Activated T-cell treated with anti-CD3 and anti-CD28 coated beads, Interleukin-2, amount 50 U/mL, for 72 hours (primary cell): ENCODE measurements at regions not wholly inside any gene's neighbourhood (a gene's known extent, or its start where the extent isn't known, plus 50 kb on each side); places are given as distances from the start of the nearest gene placed in this dataset.

Experiments
- ATAC-seq, 2 donors: fragments of 150-1000 bp; cut with Tn5 transposase; replicated peaks in 1 of 2; 2 replicates each; pipeline ENCODE4 v1.10.0; 2021; ENCODE audit warnings: moderate library complexity in 2 of 2, mild to moderate bottlenecking in 1 of 2
- DNase-seq, 2 donors: peaks; one replicate each; pipeline ENCODE4 v3.0.0; 2021 to 2022; ENCODE audit warnings: mixed read lengths in 1 of 2
- H3K27ac Mint-ChIP-seq: one replicate; pipeline ENCODE4 v1.8.0; 2022; ENCODE audit warnings: mild to moderate bottlenecking, moderate library complexity, mixed read lengths
- H3K27me3 Mint-ChIP-seq: one replicate; pipeline ENCODE4 v1.8.0; 2022; ENCODE audit warnings: low read depth, mixed read lengths
- H3K36me3 Mint-ChIP-seq, 2 donors: one replicate each; pipeline ENCODE4 v1.8.0; 2022; ENCODE audit warnings: mixed read lengths in 2 of 2, mild to moderate bottlenecking in 1 of 2; ENCODE audit not compliant: insufficient read depth in 2 of 2
- H3K4me1 Mint-ChIP-seq: one replicate; pipeline ENCODE4 v1.8.0; 2022; ENCODE audit warnings: low read depth, mixed read lengths
- H3K4me3 Mint-ChIP-seq, 2 donors: one replicate each; pipeline ENCODE4 v1.8.0; 2022; ENCODE audit warnings: mild to moderate bottlenecking in 2 of 2, mixed read lengths in 2 of 2, moderate library complexity in 2 of 2
- H3K9me3 Mint-ChIP-seq, 2 donors: one replicate each; pipeline ENCODE4 v1.8.0; 2022; ENCODE audit warnings: mixed read lengths in 2 of 2

DNA sequence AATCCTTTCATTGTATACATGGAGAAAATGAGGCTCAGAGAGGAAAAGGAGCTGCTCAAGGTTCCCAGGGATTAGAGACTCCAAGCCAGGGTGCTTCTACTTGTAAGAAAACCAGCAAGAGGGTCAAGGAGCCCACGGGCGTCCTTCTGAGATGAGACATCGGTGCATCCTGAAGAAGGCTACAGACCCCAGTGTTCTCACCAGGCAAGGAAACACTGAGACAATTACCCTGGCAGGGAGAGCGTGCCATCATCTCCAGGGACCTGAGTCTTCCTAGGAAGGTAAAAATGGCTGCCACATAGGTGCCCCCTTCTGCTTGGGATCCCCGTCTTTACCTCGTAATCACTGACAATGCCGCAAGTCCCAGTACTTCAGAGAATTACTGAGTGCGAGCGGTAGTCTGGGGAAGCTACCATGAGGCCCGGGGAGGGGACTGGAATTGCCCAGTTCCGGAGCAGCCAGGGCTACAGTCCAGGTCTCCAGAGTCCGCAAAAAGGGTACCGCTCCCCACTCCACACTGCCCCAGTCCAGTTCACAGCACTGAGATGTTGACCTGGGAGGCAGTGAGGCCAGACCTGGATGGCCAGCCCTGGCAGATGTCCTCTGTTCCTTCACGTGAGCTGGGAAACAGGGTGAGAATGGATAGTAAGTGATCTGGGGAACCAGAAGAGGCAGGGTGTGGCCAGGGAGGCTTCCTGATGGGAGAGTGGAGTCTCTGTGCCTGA lies 164.7 kb upstream of the SMAD3 start:
- no peak for ATAC-seq

DNA sequence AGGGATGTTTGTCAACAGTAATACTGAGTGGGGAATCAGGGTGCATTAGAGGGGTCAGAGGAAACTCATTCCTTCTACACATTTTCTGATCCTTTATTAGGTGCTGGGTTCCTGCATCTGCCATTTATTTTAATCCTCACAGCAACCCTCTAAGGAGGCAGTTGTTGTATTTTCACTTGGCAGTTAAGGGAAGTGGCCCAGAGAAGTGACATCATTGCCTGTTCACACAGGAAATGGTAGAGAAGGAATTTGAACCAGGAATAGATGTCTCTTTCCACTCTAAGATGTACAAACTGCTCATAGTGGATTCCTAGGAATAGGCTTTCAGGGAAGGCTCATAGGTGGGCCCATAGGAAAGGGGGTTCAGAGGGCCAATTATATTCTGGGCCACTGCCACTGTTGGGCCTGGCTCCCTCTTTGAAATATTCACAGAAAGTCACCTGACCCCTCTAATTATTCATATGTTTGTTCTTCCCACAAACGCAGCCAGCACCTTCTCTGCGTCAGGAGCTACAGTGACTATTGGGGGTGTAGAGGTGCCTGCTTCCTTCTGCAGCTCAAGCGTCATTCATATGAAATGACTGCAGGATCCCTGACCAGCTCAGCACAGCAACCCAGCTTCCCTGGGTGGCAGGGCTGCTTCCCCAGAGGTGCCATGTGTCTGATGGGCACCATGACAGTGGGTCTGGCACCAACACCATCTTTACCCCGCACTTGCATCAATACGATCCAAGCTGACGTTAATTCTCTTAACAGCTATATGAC lies 163.9 kb upstream of the SMAD3 start:
- H3K4me3 Mint-ChIP-seq = no peak overlapping the region
- no peak overlapping the region for H3K27ac Mint-ChIP-seq
- H3K4me1 Mint-ChIP-seq = no peaks in the 10 kb centered on the region
- H3K9me3 Mint-ChIP-seq = peaks cover 2 to 3% of the 10 kb centered on the region in 2 donors
- DNase-seq (no peak), ATAC-seq (no peak)
- peaks cover 0 to under 1% of the 10 kb centered on the region in 2 donors for H3K36me3 Mint-ChIP-seq
- no peaks in the 10 kb centered on the region for H3K27me3 Mint-ChIP-seq

More for the DNA sequence above, 164.7 kb upstream of the SMAD3 start:
- DNase-seq = no peak
- H3K4me3 Mint-ChIP-seq = no peak overlapping the region
- H3K27me3 Mint-ChIP-seq = no peaks in the 10 kb centered on the region
- no peak overlapping the region for H3K27ac Mint-ChIP-seq
- H3K9me3 Mint-ChIP-seq = no peaks in the 10 kb centered on the region
- no peaks in the 10 kb centered on the region for H3K4me1 Mint-ChIP-seq
- no peaks in the 10 kb centered on the region for H3K36me3 Mint-ChIP-seq

DNA sequence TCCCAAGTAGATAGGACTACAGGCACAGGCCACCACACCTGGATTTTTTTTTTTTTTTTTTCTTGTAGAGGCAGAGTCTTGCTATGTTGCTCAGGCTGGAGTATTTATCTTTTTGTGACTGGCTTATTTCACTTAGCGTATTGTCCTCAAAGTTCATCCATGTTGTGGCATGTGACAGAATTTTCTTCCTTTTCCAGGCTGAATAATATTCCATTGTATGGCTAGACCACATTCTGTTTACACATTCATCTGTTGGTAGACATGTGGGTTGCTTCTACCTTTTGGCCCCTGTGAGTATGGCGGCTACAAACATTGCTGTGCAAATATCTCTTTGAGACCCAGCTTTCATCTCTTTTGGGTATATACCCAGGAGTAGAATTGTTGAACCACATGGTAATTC lies 160.2 kb upstream of the SMAD3 start:
- Mint-ChIP-seq H3K27ac (no peak overlapping the region), H3K4me3 (no peak overlapping the region), H3K4me1 (peaks cover 6% of the 10 kb centered on the region), H3K36me3 (peaks cover 0 to 1% of the 10 kb centered on the region in 2 donors), H3K27me3 (no peaks in the 10 kb centered on the region), H3K9me3 (peaks cover 2 to 4% of the 10 kb centered on the region in 2 donors)
- ATAC-seq (no peak), DNase-seq (no peak)

DNA sequence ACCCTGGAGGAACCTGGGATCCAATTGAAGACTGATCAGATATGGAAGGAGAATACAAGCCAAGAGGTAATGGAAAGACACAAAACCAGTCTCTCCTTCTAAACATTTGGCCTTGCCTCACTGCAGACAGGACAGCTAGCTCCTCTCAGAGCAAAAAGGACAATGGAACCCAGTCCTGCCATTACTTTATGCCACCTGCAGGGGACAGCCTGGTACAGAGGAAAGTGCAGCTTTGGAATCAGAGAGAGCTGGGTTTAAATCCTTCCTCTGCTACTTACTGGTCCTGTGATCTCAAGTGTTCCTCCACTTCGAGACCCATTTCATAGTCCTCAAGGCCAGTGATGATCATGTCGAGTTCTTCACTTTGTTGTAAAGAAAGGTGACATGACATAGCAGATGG lies 159.4 kb upstream of the SMAD3 start:
- no peak overlapping the region for H3K4me3 Mint-ChIP-seq
- no peaks in the 10 kb centered on the region for H3K27me3 Mint-ChIP-seq
- H3K9me3 Mint-ChIP-seq = peaks cover 2 to 4% of the 10 kb centered on the region in 2 donors

DNA sequence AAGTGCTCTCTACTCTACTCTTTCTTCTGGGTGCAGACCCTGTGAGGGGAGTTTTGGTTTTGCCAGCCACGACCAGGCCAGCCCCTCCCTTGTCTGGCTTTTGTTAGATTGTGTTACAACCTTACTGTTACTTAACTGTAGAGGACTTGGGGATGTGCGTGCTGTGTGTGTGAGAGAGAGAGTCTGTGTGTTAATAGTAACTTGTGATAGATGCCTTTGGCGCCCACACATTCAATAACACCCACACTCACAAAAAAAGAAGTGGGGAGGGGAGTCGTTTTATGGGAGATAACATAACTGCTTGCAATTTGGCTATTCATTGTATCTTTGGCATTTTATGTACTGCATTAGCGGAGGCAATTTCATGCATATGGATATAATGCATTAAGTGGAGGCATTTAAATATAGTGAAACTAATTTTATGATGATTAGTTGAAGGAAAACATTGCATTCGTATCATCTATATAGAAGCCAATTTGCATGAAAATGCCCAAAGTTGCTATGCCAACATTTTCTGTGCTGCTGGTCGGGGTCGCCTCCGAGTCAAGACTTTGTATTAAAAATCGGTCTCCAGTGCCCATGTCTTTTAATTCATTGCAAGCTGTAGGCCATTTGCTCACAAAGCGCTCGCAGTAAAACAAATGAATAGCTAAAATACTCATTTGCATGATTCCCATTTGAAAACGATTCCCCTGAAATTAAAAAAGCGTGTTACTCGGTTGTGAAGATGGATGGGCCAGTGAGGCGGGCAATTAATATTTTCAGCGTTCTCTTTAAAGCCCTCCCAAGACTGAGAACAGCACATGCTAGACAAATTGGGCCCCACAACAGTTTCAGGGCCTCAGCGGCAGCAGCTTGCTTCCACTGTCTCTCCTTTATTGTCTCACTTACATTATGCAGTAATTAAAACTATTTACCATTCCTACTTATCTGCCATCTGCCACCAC lies 158.5 kb upstream of the SMAD3 start:
- Mint-ChIP-seq H3K27me3 (no peaks in the 10 kb centered on the region), H3K36me3 (peaks cover 0 to 1% of the 10 kb centered on the region in 2 donors), H3K27ac (no peak overlapping the region), H3K4me3 (no peak overlapping the region), H3K4me1 (peaks cover 8% of the 10 kb centered on the region), H3K9me3 (peaks cover 2 to 4% of the 10 kb centered on the region in 2 donors)
- DNase-seq (no peak), ATAC-seq (no peak)

More for the DNA sequence above, 159.4 kb upstream of the SMAD3 start:
- H3K36me3 Mint-ChIP-seq = peaks cover 0 to 1% of the 10 kb centered on the region in 2 donors
- peaks cover 6% of the 10 kb centered on the region for H3K4me1 Mint-ChIP-seq
- ATAC-seq (no peak), DNase-seq (no peak)
- H3K27ac Mint-ChIP-seq = no peak overlapping the region

DNA sequence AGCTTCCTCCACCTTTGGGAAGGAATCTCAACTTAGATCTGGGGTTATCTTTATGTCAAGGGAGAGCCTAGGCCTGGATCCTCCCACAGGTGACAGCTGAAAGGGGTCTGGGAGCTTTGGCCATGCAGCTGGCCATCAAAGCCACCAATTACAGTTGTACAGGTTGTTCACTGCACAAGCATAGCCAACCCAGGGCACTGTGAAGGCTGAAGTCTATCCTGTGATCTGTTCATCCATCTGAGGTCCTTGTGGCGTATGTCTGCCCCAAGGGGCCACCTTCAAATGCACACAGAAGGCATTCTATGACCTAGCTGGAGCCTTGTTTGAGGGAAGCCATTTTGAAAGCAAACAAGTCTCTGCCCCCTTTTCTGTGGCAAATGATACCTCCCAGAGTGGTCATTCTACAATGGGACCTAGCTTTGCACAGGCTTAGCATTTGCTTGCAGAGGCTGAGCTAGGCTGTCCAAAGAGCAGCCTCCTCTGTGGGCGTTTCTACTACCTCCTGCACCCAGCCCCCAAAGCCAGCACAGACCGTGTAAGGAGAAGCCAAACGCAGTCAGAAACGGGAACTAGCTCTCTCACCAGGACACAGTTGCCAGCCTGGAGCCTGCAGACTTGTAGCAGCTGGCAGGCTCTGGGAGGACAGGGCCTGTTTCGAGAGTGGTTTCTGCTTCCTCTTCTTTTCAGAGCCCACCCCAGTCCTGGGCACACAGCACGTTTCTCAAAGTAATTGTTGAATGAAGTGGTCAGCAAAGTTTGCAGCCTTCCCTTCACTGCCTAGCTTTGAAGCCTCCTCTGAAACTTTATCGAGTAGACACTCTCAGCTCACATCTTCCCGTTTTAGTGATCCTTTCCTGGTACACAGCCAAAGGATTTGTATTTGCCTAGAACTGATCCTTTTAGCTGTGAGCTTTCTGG lies 157.3 kb upstream of the SMAD3 start:
- Mint-ChIP-seq H3K4me1 (peaks cover 19% of the 10 kb centered on the region), H3K27ac (no peak overlapping the region), H3K36me3 (peaks cover 0 to 1% of the 10 kb centered on the region in 2 donors), H3K27me3 (no peaks in the 10 kb centered on the region), H3K9me3 (peaks cover 2 to 4% of the 10 kb centered on the region in 2 donors), H3K4me3 (no peak overlapping the region)
- ATAC-seq (no peak), DNase-seq (no peak)

DNA sequence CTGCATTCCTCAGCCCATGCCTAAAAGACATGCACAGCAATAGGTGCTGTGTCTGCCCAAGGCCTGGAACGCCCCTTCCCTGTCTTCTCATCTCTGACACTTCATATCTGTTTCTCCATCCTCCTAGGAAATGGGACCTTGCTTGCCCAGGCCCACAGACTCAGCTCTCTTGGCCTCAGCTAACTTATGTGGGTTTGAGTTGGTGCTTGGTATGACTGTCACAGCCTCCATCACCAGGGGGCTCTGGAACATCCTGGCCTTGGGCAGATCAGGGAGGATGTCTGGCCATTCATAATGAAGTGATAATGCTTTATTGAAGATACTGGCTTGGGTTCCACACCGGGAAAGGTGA lies 156.7 kb upstream of the SMAD3 start:
- Mint-ChIP-seq H3K36me3 (peaks cover 0 to 1% of the 10 kb centered on the region in 2 donors), H3K9me3 (peaks cover 2 to 4% of the 10 kb centered on the region in 2 donors), H3K27ac (no peak overlapping the region), H3K27me3 (no peaks in the 10 kb centered on the region), H3K4me1 (peaks cover 19% of the 10 kb centered on the region), H3K4me3 (no peak overlapping the region)
- peak in 1 of 2 donors; percentile 58 for ATAC-seq
- peak in 1 of 2 donors; percentile 11 for DNase-seq

DNA sequence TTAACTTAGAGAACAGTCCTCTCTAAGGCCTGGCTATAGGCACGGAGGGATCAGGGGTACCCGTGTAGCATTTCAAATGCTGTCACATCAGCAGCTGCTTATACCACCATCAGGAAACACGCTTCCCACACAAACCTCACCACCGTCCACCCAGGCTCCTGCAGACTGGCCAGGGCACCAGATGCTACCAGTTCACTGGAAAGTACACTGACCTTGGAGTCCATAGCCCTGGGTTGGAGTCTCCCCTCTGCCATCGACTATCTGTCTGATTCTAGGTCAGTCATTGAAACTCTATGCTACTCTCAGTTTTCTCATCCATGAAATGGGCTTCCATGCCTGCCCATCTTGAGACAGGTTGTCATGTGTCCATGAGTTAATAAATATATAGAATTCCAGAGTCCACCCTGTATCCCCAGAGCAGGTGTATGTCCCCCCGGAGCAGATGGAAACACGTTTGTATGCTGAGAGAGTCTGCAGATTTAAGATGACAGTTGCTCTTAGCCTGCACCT lies 156.0 kb upstream of the SMAD3 start:
- DNase-seq (no peak), ATAC-seq (no peak)
- peaks cover 0 to 1% of the 10 kb centered on the region in 2 donors for H3K36me3 Mint-ChIP-seq
- H3K27me3 Mint-ChIP-seq = no peaks in the 10 kb centered on the region
- H3K4me1 Mint-ChIP-seq = peaks cover 19% of the 10 kb centered on the region
- peaks cover 2 to 4% of the 10 kb centered on the region in 2 donors for H3K9me3 Mint-ChIP-seq
- H3K4me3 Mint-ChIP-seq = no peak overlapping the region
- no peak overlapping the region for H3K27ac Mint-ChIP-seq

DNA sequence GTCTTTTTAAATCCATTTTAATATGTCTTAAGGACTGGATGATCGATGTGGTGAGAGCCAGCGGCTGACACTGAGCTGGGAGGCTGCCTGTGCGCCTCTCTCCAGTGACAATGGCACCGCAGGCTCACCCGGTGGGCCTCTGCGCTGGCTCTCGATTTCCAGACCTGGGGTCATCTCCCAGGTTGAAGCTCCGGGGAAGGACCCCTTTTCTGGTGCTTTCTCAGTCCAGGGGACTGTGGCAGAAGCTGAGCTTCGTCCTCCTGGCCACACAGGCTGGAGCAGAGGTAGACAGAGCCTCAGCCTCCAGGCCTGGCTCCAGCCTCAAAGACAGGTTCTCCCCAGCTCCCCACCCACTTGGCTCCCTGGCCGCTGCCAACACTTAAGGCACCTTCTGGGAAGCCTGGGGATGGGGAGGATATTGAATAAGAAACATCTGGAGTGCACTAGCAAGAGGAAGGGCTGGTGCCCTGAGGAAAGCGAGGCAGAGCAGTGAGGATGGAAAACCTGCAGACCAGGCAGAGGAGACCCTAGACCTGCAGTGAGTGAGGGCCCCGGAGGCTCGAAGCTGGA lies 154.2 kb upstream of the SMAD3 start:
- Mint-ChIP-seq H3K4me3 (peak overlapping the region in 1 of 2 donors; percentile 15), H3K36me3 (peaks cover 0 to 1% of the 10 kb centered on the region in 2 donors), H3K27ac (no peak overlapping the region), H3K9me3 (peaks cover 4 to 5% of the 10 kb centered on the region in 2 donors), H3K4me1 (peaks cover 19% of the 10 kb centered on the region), H3K27me3 (peaks cover 16% of the 10 kb centered on the region)
- DNase-seq = no peak
- no peak for ATAC-seq

DNA sequence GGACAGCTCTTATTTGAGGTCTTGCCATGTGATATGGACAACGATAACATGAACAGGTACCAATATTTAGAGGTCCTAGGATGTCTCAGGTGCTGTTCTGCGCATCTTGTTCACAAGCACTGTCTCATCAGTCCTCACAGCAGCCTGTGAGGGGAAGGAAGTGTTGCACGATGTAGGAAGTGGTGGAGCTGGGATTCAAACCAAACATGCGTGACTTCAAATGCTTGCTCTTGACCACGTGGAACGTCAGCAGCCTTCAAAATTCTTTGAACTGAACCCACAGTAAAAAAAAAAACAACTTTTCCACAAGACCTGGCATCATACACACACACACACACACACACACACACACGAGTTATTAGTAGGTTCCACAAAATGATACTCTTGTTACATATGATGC lies 153.4 kb upstream of the SMAD3 start:
- H3K27ac Mint-ChIP-seq = peak overlapping the region; percentile 47
- H3K36me3 Mint-ChIP-seq = peaks cover 2 to 4% of the 10 kb centered on the region in 2 donors
- peaks cover 23% of the 10 kb centered on the region for H3K27me3 Mint-ChIP-seq
- ATAC-seq (peak; percentile 87 to 89), DNase-seq (peak; percentile 35 to 39)
- peaks cover 2 to 7% of the 10 kb centered on the region in 2 donors for H3K9me3 Mint-ChIP-seq
- peaks cover 19% of the 10 kb centered on the region for H3K4me1 Mint-ChIP-seq
- H3K4me3 Mint-ChIP-seq = no peak overlapping the region

DNA sequence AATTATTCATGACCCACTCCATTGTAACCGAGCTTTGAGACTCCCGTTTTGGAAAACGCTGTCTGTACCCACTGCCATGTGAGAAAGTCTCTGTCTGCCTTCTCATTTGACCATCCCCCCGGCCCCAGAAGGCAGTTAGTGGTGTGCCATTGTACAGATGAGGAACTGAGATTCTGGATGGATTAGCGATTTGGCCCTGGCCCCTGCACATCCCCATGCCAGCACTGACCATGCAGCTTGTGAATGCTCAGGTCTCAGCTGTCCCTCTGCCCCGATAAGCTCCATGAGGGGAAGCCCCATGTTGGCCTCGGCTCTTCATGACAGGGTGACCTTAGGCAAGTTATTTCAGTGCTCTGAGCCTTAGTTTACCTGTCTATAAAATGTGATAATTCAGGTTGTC lies 153.0 kb upstream of the SMAD3 start:
- Mint-ChIP-seq H3K27ac (peak overlapping the region; percentile 47), H3K36me3 (peaks cover 2 to 6% of the 10 kb centered on the region in 2 donors), H3K9me3 (peaks cover 2 to 7% of the 10 kb centered on the region in 2 donors), H3K4me3 (no peak overlapping the region), H3K4me1 (peaks cover 19% of the 10 kb centered on the region), H3K27me3 (peaks cover 23% of the 10 kb centered on the region)
- ATAC-seq (peak in 1 of 2 donors; percentile 9), DNase-seq (no peak)
